Stimulated activated CD8-positive, alpha-beta memory T cell treated with anti-CD3 and anti-CD28 coated beads, Interleukin-15, amount 100 ng/mL, for 1 hour (primary cell): ENCODE measurements at regions not wholly inside any gene's neighbourhood (a gene's known extent, or its start where the extent isn't known, plus 50 kb on each side); places are given as distances from the start of the nearest gene placed in this dataset.

Source experiments
- DNase-seq: peaks from one replicate; pipeline ENCODE4 v3.0.0-alpha.2; 2020; ENCODE audit warnings: low read depth

DNA sequence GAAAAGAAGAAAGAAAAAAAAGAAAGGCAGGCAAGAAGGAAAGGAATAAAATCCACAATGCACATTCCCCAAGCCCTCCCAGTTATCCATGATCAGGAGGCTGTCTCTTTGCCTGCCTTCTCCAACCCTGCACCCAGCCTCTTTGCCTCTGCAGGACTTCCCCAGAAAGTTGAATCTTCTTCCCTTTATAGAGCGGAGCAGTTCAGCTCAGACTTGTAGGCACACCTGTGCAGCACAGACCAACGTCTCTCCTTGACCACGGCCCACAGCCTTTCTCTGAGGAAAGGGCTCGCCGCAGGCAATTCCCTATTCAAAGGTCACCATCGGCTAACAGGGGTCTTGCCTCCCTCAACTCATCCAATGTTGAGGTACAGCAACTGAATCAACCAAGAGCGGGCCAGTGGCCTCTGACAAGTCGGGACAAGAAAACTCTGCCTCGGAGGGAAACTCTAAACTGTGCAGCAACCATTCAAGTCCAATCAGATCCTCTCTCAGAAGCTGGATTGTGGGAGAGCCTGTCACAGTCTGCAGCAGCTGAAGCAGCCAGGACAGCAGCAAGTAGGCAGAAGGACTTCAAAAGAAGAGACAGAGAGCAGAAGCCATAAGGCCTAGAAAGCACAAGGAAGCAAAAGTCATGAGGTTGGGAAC lies 529.2 kb upstream of the JARID2 start:
- DNase-seq, result no peak

DNA sequence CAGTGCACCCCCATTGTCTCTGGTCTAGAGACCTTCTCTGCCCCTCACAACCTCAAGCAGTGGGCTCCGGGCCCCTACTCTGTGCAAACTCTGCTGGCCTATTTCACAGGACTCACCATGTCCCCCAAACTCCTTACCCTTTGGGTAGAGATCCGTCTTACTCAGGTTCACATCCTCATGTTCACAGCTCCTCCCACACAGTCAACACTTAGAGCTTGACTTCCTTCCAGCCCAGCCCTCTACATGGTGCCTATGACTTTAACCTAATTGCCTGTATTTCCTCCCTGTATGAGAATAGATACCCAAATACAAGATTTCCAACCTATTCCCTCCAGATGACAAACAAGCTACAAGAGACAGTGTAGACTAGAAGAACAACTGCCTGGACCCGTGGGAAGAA lies 528.6 kb upstream of the JARID2 start:
- no peak for DNase-seq

GRCh38 chr6:14718861-14719260 lies 527.0 kb upstream of the JARID2 start:
- no peak for DNase-seq

DNA sequence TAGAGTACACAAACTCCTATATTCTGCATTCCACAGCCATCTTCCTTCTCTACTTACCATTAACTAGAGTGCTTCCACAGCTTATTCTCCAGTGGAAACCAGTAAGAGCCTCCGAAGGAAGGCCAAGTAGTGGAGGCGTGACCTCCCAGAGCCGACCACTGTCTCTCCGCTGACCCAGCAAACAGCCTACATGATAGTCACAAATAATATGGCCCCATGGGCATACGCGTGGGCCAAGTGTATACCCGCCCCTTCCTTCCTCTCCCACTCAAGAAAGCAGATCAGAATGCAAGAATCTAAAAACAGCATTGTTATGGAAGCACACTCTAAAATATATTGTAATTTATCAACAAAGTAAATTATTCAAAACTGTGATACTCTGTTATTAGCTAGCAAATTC lies 526.6 kb upstream of the JARID2 start:
- DNase-seq, result no peak

- no peak for DNase-seq
Observed at GRCh38 chr6:14720411-14721102, 525.3 kb upstream of the JARID2 start.

- no peak for DNase-seq
Observed at GRCh38 chr6:14721103-14721758, 524.6 kb upstream of the JARID2 start.

- no peak for DNase-seq
Observed at GRCh38 chr6:14722001-14722562, 523.8 kb upstream of the JARID2 start.

DNA sequence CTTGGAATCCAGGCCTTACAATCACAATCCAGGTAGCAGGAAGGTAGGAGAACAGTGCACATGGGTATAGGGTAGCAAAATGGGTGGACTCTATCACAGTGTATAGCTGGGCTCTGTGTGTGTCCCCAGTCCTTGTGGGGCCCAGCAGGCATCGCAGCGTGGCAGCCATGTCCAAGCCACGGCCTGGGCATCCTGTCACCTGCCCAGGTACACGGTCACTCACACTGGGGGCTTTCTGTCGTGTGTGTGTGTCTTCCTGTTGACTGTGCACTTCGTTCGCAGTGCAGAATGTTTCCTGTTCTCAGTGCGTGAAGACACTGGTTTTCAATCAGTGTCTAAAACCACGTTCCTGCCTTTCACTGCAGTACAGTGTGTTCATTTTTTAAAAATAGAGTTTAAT lies 523.2 kb upstream of the JARID2 start:
- DNase-seq, result no peak

- no peak for DNase-seq
Observed at GRCh38 chr6:14723535-14724086, 522.3 kb upstream of the JARID2 start.

- DNase-seq, result no peak
Observed at GRCh38 chr6:14724549-14724948, 521.3 kb upstream of the JARID2 start.

- DNase-seq, result no peak
Observed at GRCh38 chr6:14726816-14727493, 518.9 kb upstream of the JARID2 start.

GRCh38 chr6:14727494-14728395 lies 518.1 kb upstream of the JARID2 start:
- DNase-seq, result no peak

GRCh38 chr6:14728396-14729024 lies 517.4 kb upstream of the JARID2 start:
- no peak for DNase-seq

GRCh38 chr6:14729129-14729871 lies 516.6 kb upstream of the JARID2 start:
- no peak for DNase-seq

DNA sequence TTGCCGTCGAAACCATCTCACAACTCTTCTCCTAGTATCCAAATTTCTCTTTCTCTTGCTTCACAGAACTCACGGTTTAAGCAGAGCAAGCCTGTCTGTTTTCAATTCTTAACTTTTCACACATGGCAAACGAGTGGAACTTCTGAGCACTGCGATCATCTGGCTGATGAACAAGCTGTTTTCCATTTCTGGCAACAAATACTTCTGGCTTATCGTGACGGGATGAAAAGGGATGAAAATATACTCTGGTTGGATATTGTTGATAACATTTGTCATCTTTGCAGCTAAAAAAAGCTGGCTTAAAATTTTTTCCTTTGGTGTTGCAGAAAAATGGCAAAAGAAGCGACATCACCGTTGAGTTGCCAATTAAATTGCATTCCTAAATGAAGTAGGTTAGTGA lies 515.2 kb upstream of the JARID2 start:
- no peak for DNase-seq

GRCh38 chr6:14731611-14732010 lies 514.3 kb upstream of the JARID2 start:
- DNase-seq, result no peak

GRCh38 chr6:14732226-14732843 lies 513.5 kb upstream of the JARID2 start:
- DNase-seq, result no peak

DNA sequence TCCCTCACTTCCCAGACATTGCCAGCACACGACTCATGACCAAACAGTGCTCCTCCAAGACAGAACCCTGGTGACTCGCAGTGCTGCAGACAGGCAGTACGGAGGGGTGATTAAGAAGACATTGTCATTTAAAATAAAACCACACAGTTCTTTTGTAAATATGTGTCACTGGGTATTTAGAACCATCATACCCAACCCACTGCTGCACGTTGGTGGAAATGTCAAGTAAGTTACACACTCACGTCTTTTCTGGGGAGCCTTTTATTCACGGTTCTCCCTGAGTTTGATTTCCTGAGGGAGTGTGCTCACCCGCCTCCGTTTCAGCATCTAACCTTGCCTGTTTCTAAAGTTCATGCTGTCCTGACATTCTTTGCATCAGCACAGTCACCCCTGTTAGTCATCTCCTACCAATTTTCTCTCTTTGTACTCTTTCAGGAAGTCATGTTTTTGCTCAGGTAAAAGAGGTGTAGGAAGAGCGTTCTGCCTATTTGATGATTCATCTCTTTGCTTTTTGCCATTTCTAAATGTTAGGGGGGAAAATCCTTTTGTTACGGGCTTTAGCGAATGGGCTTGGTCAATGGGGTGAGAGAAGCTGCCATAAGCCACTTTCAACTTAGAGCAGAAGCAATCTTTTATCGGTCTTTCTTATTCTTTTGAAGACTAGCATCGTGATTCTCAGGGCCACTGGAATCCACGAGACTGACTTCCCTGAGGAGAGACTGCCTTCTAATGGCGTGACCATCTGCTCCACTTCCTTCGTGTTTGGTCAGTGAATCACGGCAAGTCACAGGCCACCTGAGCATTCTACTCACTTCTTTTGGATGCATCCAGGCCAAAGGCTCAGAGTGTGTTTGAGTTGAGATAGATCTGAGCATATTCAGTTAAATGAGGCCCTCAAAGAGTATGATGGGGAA lies 512.8 kb upstream of the JARID2 start:
- no peak for DNase-seq

DNA sequence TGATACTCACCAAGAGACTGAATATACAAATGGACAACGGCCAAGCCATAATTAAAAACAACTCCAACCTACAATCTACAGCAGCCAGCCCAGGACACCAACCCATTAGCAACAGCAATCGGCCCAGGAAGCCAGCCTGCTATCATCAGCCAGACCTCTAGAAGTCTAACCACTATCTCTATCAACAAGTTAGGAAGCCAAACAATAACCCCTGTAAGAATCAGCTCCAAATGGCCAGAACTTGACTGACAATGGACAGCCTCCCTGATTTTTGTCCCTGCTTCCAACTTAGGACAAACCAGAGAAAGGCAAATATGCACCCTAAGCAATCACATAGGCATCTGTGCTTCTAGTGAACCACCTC lies 511.8 kb upstream of the JARID2 start:
- no peak for DNase-seq
